HFF-Myc (cell line): ENCODE measurements at regions not wholly inside any gene's neighbourhood (a gene's known extent, or its start where the extent isn't known, plus 50 kb on each side); places are given as distances from the start of the nearest gene placed in this dataset.
A peak's percentile ranks its signal among the peaks of the same experiment; 100 is the strongest.

Experiments used
- DNase-seq: peaks from one replicate; pipeline ENCODE4 v3.0.0-alpha.2; 2011; ENCODE audit warnings: low read depth; ENCODE audit errors: extremely low read depth
- H3K4me3 ChIP-seq: replicated peaks from 2 replicates; pipeline ENCODE4 v1.5.1; 2011; ENCODE audit warnings: low read depth, mild to moderate bottlenecking, control low read depth, low read length
- CTCF ChIP-seq: IDR thresholded peaks from 2 replicates; pipeline ENCODE4 v1.5.1; 2012; ENCODE audit warnings: mild to moderate bottlenecking, low read depth, low read length, control low read depth; ENCODE audit errors: missing control alignments

GRCh38 chr14:21985081-21985480 lies 311.5 kb upstream of the OR4E1 start:
- no peak overlapping the region for H3K4me3 ChIP-seq
- DNase-seq, result no peak
- no peak for TF ChIP-seq CTCF

GRCh38 chr14:21978999-21979314 lies 305.3 kb upstream of the OR4E1 start:
- H3K4me3 ChIP-seq, result no peak overlapping the region
- no peak for DNase-seq
- no peak for TF ChIP-seq CTCF

GRCh38 chr14:21978184-21978998 lies 304.8 kb upstream of the OR4E1 start:
- DNase-seq, result no peak
- peak; percentile 63 for TF ChIP-seq CTCF
- H3K4me3 ChIP-seq, result no peak overlapping the region

GRCh38 chr14:21974741-21975140 lies 301.1 kb upstream of the OR4E1 start:
- no peak for TF ChIP-seq CTCF
- no peak for DNase-seq

GRCh38 chr14:21965042-21965441 lies 291.4 kb upstream of the OR4E1 start:
- no peak for TF ChIP-seq CTCF
- H3K4me3 ChIP-seq, result no peak overlapping the region
- DNase-seq, result no peak

More at GRCh38 chr14:21974741-21975140, 301.1 kb upstream of the OR4E1 start:
- H3K4me3 ChIP-seq, result no peak overlapping the region

GRCh38 chr14:21964180-21964579 lies 290.6 kb upstream of the OR4E1 start:
- TF ChIP-seq CTCF, result no peak
- no peak for DNase-seq
- no peak overlapping the region for H3K4me3 ChIP-seq

- TF ChIP-seq CTCF, result no peak
- no peak for DNase-seq
These were observed 287.0 kb upstream of the OR4E1 start for GRCh38 chr14:21960636-21961035.

More at GRCh38 chr14:21960636-21961035, 287.0 kb upstream of the OR4E1 start:
- H3K4me3 ChIP-seq, result no peak overlapping the region
